ENCODE measurements at regions not wholly inside any gene's neighbourhood (a gene's known extent, or its start where the extent isn't known, plus 50 kb on each side); places are given as distances from the start of the nearest gene placed in this dataset.

DNA sequence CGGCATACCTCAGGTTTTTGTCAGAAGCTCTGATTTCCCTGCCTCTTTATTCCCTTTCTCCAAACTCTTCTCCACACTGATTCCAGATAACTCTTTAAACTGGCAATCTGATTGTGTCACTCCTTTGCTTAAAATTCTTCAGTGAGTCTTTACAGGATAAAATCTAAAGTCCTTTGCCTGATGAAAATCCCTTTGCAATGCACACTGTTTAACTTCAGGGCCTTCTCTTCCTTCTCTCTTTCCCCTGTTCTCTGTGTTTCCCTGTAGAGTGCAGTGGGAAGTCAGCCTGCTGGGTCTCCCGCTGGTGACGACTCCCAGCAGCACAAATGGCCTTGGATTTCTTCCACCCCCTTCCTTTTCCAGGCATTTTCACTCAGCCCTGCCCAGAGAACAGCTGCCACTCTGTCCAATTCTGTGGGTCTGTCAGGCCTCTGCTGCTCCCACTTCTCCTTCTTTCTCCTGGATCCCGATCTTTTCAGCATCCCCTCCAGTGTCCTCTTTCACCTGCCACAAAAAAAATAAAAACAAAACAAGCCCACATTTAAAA lies 189.9 kb upstream of the NWD2 start:
- TF ChIP-seq CTCF (IDR thresholded peaks at IDR 0.05; ENCODE audit: low read depth, low read length, missing control alignments): no peak
- H3K4me3 ChIP-seq (ENCODE audit: low read depth, low read length): no peak overlapping the region
- in situ Hi-C loops (cut with HindIII; ENCODE audit: low sequenced_read_pairs): no loop called here
- no peak for DNase-seq (ENCODE audit: low read depth)

DNA sequence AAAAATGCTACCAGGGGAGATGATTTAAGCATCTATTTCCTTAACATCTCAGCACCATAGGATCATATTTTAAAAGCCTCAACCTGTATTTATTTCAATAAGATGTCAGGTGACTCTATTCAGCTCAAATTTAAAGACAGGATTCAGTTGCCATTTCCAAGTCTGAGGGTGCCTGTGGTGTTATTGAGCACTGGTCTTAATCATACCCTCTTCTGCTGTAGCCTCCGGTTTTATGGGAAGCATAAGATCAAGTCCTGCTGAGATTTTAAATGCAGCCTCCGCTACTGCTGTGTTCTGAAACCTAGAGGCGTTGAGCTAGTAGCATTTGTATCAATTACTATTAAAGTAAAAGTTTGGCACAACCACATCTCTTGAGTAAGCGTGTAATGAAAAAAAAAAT lies 185.7 kb upstream of the NWD2 start:
- H3K4me3 ChIP-seq (ENCODE audit: low read depth, low read length): no peak overlapping the region
- no peak for DNase-seq (ENCODE audit: low read depth)
- no peak for TF ChIP-seq CTCF (IDR thresholded peaks at IDR 0.05; ENCODE audit: low read depth, low read length, missing control alignments)
- in situ Hi-C loops (cut with HindIII; ENCODE audit: low sequenced_read_pairs): no loop called here

DNA sequence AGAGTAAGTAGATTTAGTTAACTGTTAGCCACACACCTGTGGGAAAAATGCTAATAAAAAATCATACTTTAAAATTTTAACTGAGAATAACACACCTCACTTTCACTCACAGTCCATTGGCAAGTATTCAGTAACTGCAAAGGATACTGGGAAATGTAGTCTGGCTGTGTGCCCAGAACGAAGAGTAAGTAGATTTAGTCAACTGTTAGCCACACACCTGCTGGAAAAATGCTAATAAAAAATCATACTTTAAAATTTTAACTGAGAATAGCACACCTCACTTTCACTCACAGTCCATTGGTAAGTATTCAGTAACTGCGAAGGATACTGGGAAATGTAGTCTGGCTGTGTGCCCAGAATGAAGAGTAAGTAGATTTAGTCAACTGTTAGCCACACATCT lies 178.4 kb upstream of the NWD2 start:
- H3K4me3 ChIP-seq (ENCODE audit: low read depth, low read length): no peak overlapping the region
- in situ Hi-C loops (cut with HindIII; ENCODE audit: low sequenced_read_pairs): no loop called here
- DNase-seq (ENCODE audit: low read depth): no peak
- TF ChIP-seq CTCF (IDR thresholded peaks at IDR 0.05; ENCODE audit: low read depth, low read length, missing control alignments): no peak

- no peak for DNase-seq (ENCODE audit: low read depth)
- no peak for TF ChIP-seq CTCF (IDR thresholded peaks at IDR 0.05; ENCODE audit: low read depth, low read length, missing control alignments)
- in situ Hi-C loops (cut with HindIII; ENCODE audit: low sequenced_read_pairs): no loop called here
These were observed 176.0 kb upstream of the NWD2 start for GRCh38 chr4:37068580-37068979.

DNA sequence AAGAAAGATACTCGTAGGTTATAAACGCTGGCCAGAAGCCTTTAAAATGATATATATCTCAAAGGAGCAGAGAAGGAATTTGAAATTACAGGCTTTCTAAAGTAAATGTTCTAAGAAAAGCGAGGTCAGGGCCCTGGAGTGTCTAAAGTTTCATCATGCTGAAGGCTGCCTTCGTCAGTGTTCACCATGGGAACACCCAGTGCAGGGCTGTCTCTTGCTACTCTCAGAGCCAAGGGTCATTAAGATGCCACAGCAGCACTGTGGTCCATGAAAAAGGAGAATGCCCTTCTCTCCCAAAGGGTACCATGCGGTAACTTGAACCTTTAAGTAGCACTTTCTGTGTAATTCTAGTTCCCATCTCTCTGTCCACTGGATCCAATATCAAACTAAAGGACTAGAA lies 174.5 kb upstream of the NWD2 start:
- no peak for TF ChIP-seq CTCF (IDR thresholded peaks at IDR 0.05; ENCODE audit: low read depth, low read length, missing control alignments)
- in situ Hi-C loops (cut with HindIII; ENCODE audit: low sequenced_read_pairs): no loop called here

More at GRCh38 chr4:37068580-37068979, 176.0 kb upstream of the NWD2 start:
- no peak overlapping the region for H3K4me3 ChIP-seq (ENCODE audit: low read depth, low read length)

GRCh38 chr4:37071576-37071975 lies 173.0 kb upstream of the NWD2 start:
- no peak for TF ChIP-seq CTCF (IDR thresholded peaks at IDR 0.05; ENCODE audit: low read depth, low read length, missing control alignments)
- no peak for DNase-seq (ENCODE audit: low read depth)
- no peak overlapping the region for H3K4me3 ChIP-seq (ENCODE audit: low read depth, low read length)
- in situ Hi-C loops (cut with HindIII; ENCODE audit: low sequenced_read_pairs): no loop called here

More for the DNA sequence above, 174.5 kb upstream of the NWD2 start:
- no peak for DNase-seq (ENCODE audit: low read depth)
- H3K4me3 ChIP-seq (ENCODE audit: low read depth, low read length): no peak overlapping the region
